Neutrophil (primary cell): ENCODE measurements at regions not wholly inside any gene's neighbourhood (a gene's known extent, or its start where the extent isn't known, plus 50 kb on each side); places are given as distances from the start of the nearest gene placed in this dataset.

Experiments used
- H3K27ac ChIP-seq: fragments of 200-600 bp; sonication (generic); 2 replicates; pipeline ENCODE4 v1.5.1; 2016; ENCODE audit warnings: mild to moderate bottlenecking, moderate library complexity
- H3K27me3 ChIP-seq: fragments of 200-600 bp; sonication (generic); 2 replicates; pipeline ENCODE4 v1.6.0; 2016; ENCODE audit warnings: mild to moderate bottlenecking
- H3K36me3 ChIP-seq: fragments of 200-600 bp; sonication (generic); 2 replicates; pipeline ENCODE4 v1.5.1; 2017
- H3K4me1 ChIP-seq, 2 experiments: fragments of 200-600 bp in 1 of 2; sonication (generic) in 1 of 2; 1 replicate in 1 of 2; 2 replicates in 1 of 2; pipeline versions ENCODE4 v1.5.1 to v1.6.1; 2013 to 2016; ENCODE audit warnings: low read depth in 1 of 2, low read length in 1 of 2, mild to moderate bottlenecking in 1 of 2, moderate library complexity in 1 of 2; ENCODE audit not compliant: control insufficient read depth in 1 of 2, insufficient read depth in 1 of 2
- H3K4me3 ChIP-seq, 2 experiments: fragments of 200-600 bp in 1 of 2; sonication (generic) in 1 of 2; 1 replicate in 1 of 2; 2 replicates in 1 of 2; pipeline ENCODE4 v1.5.1; 2013 to 2016; ENCODE audit warnings: low read depth in 1 of 2, low read length in 1 of 2, mild to moderate bottlenecking in 1 of 2, moderate library complexity in 1 of 2
- H3K9me3 ChIP-seq: fragments of 200-600 bp; sonication (generic); 2 replicates; pipeline ENCODE4 v1.5.1; 2016
- CTCF ChIP-seq: fragments of 200-600 bp; sonication (generic); IDR thresholded peaks from 2 replicates; pipeline ENCODE4 v1.5.1; 2016; ENCODE audit warnings: antibody characterized with exemption

DNA sequence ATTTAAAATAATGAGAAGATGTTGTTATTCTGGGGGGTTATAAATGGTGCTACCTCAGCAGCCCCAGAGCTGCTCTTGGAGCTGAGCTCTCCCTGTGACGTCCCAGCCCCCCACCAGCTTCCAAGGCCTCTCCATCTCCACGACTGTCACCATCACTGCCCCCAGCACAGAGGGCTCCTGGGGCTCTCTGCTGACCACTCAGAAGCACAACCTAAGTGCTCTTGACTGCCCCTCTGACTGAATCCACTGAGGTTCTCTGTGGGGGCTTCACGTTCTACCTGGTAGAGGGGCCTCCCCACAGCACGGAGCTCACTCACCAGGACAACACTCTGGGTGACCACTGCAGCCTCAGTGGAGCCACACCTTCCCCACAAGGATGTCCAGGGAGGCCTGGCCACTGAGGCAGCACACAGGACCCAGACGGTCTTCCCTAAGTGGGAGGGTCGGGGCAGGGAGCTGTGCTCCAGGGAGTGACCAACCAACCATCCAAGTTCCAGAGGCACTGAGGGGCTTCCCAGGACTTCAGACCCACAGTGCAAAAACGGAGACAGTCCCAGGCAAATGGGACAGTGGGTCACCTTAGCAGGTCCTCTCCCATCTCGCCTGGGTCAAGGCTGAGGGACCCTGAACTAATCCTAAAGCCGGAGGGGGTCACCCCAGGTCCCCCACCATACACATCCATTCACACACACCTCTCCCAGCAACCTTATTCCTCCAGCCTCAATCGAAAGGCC is 121.0 kb upstream of the PPP2R2D start:
- Histone ChIP-seq H3K27ac (no peak overlapping the region), H3K27me3 (no peaks in the 10 kb centered on the region), H3K4me1 (no peaks in the 10 kb centered on the region), H3K9me3 (peaks cover 17% of the 10 kb centered on the region), H3K36me3 (no peaks in the 10 kb centered on the region), H3K4me3 (no peak overlapping the region)
- no peak for TF ChIP-seq CTCF

DNA sequence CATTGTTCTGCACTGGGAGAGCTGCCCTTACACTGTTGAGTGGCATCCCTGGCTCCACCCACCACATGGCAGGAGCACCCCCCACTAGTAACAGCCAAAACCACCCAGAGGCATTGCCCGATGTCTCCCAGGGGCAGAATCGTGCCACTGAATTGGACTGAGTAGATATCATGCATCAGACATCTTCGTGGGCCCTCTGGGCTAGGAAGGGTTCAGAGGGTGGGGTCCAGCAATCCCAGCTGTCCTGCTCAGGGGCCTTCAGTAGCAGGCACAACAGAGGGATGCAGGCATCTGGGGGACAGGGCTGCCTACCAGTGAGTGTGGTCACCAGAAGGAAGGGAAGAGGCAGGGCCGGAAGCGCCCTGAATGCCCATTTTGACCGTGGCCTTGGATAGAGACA is 119.7 kb upstream of the PPP2R2D start:
- Histone ChIP-seq H3K4me3 (no peak overlapping the region), H3K9me3 (peaks cover 17% of the 10 kb centered on the region), H3K27ac (no peak overlapping the region), H3K36me3 (no peaks in the 10 kb centered on the region), H3K4me1 (no peaks in the 10 kb centered on the region), H3K27me3 (no peaks in the 10 kb centered on the region)
- no peak for TF ChIP-seq CTCF

DNA sequence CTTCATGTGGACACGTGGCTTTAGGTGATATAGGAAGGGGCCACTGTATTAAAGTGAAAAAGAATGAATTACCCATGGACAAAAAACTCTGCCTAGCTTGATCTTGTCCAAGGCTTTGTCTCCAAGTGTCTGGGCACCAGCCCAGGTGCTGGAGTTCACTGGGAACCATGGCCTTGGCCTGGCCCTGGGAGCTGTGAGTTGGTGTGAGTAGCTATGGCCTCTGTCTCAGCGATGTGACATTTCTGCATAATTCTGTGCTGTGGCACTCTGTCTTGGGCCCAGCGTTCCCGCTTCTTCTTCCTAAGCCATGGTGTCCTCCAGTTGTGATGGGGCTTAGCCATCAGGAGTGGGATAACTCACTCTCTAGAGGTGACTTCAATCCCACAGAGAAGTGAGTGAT is 119.0 kb upstream of the PPP2R2D start:
- Histone ChIP-seq H3K4me3 (no peak overlapping the region), H3K4me1 (no peaks in the 10 kb centered on the region), H3K27ac (no peak overlapping the region), H3K27me3 (no peaks in the 10 kb centered on the region), H3K36me3 (no peaks in the 10 kb centered on the region), H3K9me3 (peaks cover 12% of the 10 kb centered on the region)
- TF ChIP-seq CTCF, result no peak

DNA sequence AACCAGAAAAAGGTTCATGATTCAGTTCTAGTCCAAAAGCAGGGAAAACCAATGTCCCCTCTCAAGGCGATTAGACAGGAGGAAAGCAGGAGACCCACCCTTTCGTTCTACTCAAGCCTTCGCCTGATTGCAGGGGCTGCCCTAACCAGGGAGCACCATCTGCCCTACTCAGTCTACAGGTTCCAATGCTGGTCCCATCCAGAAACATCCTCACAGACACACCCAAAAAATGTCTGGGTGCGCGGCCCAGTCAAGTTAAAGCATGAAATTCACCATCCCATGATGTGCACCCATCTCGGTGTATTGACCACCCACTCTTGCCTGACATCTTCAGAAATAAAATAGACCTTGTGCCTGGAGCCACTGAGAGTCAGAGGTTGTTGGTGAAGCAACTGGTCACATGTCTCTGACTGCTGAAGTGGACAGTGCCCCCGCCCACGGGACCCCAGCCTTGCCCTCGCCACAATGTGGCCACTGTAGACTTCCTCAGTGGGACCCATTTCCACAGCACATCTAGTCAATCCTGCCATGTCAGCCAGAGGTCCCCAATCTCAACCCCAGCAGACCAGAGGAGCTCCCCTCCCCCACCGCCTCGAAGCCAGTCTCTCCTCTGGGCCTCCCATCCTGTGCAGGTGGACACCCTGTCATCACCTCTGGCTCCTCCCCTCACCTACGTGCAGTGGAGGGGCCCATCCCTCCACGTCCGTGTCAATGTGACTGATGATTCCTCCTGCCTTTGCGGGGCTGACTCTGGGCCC is 116.3 kb upstream of the PPP2R2D start:
- H3K4me1 ChIP-seq, result no peaks in the 10 kb centered on the region
- H3K36me3 ChIP-seq, result no peaks in the 10 kb centered on the region
- no peak overlapping the region for H3K4me3 ChIP-seq
- no peak for TF ChIP-seq CTCF
- no peaks in the 10 kb centered on the region for H3K27me3 ChIP-seq
- no peaks in the 10 kb centered on the region for H3K9me3 ChIP-seq
- H3K27ac ChIP-seq, result no peak overlapping the region

DNA sequence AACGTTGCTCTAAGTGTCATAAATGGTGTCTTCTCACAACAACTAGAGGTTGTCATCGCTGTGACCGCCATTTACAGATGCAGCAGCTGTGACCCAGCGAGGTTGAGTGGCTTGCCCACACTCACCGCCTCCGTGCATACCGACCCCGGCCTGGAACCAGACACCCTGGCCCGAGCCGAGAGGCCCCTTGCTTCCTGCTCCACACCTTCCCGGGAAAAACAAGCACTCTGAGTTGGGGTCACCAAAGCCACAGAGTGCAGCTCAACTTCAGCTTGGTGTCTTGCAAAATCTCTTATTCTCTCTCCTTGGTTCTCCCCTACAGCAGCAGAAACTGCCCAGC is 115.7 kb upstream of the PPP2R2D start:
- Histone ChIP-seq H3K27me3 (no peaks in the 10 kb centered on the region), H3K4me3 (no peak overlapping the region), H3K4me1 (no peaks in the 10 kb centered on the region), H3K9me3 (no peaks in the 10 kb centered on the region), H3K27ac (no peak overlapping the region), H3K36me3 (no peaks in the 10 kb centered on the region)
- TF ChIP-seq CTCF, result no peak
